ENCODE measurements at regions not wholly inside any gene's neighbourhood (a gene's known extent, or its start where the extent isn't known, plus 50 kb on each side); places are given as distances from the start of the nearest gene placed in this dataset.

DNA sequence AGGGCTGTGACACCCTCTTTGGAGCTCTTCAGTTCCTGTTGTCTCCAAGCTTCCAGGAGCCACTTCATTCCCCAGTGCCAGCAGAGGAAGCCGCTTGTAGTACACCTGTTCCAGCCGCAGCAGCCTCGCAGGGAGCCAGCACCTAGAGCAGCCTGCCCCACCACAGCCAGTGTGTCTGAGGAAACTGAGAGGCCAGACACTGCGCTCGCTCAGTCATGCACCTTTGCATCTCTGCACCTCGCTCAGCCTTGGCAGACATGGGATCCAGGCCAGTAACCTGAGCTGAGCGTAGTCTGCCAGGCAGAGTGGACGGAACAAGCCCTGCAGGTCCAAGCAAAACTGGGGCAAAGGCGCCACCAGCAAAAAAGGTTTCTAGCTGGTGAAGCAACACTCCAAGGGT lies 1072.1 kb downstream of the JRKL start:
- intact Hi-C loops (cut with micrococcal nuclease): no loop called here
- Mint-ChIP-seq H3K27me3 (no peaks in the 10 kb centered on the region), H3K36me3 (ENCODE audit: low read depth) (no peaks in the 10 kb centered on the region), H3K4me1 (ENCODE audit: low read depth) (no peaks in the 10 kb centered on the region), H3K27ac (no peak overlapping the region), H3K4me3 (no peak overlapping the region), H3K9me3 (peaks cover 19% of the 10 kb centered on the region)
- no peak for ATAC-seq
- TF ChIP-seq, protein P1, sequence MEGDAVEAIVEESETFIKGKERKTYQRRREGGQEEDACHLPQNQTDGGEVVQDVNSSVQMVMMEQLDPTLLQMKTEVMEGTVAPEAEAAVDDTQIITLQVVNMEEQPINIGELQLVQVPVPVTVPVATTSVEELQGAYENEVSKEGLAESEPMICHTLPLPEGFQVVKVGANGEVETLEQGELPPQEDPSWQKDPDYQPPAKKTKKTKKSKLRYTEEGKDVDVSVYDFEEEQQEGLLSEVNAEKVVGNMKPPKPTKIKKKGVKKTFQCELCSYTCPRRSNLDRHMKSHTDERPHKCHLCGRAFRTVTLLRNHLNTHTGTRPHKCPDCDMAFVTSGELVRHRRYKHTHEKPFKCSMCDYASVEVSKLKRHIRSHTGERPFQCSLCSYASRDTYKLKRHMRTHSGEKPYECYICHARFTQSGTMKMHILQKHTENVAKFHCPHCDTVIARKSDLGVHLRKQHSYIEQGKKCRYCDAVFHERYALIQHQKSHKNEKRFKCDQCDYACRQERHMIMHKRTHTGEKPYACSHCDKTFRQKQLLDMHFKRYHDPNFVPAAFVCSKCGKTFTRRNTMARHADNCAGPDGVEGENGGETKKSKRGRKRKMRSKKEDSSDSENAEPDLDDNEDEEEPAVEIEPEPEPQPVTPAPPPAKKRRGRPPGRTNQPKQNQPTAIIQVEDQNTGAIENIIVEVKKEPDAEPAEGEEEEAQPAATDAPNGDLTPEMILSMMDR (IDR thresholded peaks at IDR 0.05): no peak
- CTCF ChIA-PET: no interaction called here
- no peak for DNase-seq
- POLR2A ChIA-PET: no interaction called here

DNA sequence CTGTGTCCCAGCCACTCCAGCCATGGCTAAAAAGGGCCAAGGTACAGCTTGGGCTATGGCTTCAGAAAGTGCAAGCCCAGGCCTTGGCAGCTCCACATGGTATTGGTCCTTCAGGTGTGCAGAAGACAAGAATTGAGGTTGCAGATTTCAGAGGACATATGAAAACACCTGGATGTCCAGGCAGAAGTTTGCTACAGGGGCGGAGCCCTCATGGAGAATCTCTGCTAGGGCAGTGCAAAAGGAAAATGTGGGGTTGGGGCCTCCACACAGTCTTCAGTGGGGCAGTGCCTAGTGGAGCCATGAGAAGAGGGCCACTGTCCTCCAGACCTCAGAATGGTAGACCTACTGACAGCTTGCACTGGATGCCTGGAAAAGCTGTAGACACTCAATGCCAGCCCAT lies 1074.1 kb downstream of the JRKL start:
- TF ChIP-seq, protein P1 (IDR thresholded peaks at IDR 0.05): no peak
- Mint-ChIP-seq H3K27me3 (no peaks in the 10 kb centered on the region), H3K4me1 (ENCODE audit: low read depth) (no peaks in the 10 kb centered on the region), H3K4me3 (no peak overlapping the region), H3K27ac (no peak overlapping the region), H3K36me3 (ENCODE audit: low read depth) (no peaks in the 10 kb centered on the region), H3K9me3 (peaks cover 16% of the 10 kb centered on the region)
- POLR2A ChIA-PET: no interaction called here
- no peak for ATAC-seq
- no peak for DNase-seq
- CTCF ChIA-PET: no interaction called here
- intact Hi-C loops (cut with micrococcal nuclease): no loop called here

DNA sequence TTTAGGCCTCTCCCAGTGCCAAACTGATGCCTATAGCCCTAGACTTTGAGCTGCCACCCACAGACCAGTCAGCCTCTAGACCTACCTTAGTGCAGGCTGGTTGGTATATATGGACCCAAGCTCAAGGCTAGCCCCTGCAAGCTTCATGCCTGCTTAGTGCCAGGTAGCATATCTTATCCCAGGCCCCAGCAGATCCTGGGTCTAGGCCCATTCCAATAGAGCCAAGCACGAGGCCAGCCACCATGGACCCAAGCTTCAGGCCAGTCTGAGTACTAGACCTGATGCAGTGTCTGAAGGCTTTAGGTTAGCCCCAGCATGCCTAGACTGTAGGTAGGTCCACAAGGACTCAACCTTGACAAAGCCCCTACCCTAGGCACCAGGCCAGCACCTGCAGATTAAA lies 1081.7 kb downstream of the JRKL start:
- intact Hi-C loops (cut with micrococcal nuclease): no loop called here
- Mint-ChIP-seq H3K9me3 (peaks cover 18% of the 10 kb centered on the region), H3K4me3 (no peak overlapping the region), H3K4me1 (ENCODE audit: low read depth) (no peaks in the 10 kb centered on the region), H3K27me3 (no peaks in the 10 kb centered on the region), H3K36me3 (ENCODE audit: low read depth) (no peaks in the 10 kb centered on the region), H3K27ac (no peak overlapping the region)
- ChIA-PET CTCF (no interaction called here), POLR2A (no interaction called here)
- TF ChIP-seq, protein P1 (IDR thresholded peaks at IDR 0.05): no peak
- ATAC-seq: no peak
- no peak for DNase-seq

DNA sequence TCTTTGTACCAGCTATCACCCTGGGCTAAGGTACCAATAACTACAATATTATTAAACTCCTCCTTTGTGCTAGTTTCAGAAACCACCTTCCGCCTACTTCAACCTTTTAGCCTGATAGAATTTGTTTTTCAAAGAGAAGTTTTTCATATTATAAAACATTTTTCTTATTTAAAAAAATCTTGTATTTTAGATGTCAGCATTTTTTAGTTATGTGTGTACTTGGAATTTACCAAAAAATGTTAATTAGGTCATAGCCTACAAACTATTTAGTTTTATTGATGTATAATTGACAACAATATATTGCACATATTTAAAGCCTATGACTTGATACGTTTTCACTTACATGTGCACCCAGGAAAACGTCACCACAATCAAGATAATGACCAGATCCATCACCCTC lies 1097.6 kb downstream of the JRKL start:
- TF ChIP-seq, protein P1 (IDR thresholded peaks at IDR 0.05): no peak
- CTCF ChIA-PET: no interaction called here
- Mint-ChIP-seq H3K27me3 (no peaks in the 10 kb centered on the region), H3K27ac (no peak overlapping the region), H3K9me3 (peaks cover 13% of the 10 kb centered on the region), H3K36me3 (ENCODE audit: low read depth) (no peaks in the 10 kb centered on the region), H3K4me3 (no peak overlapping the region), H3K4me1 (ENCODE audit: low read depth) (no peaks in the 10 kb centered on the region)
- ATAC-seq: no peak
- no peak for DNase-seq
- POLR2A ChIA-PET: no interaction called here
- intact Hi-C loops (cut with micrococcal nuclease): no loop called here

DNA sequence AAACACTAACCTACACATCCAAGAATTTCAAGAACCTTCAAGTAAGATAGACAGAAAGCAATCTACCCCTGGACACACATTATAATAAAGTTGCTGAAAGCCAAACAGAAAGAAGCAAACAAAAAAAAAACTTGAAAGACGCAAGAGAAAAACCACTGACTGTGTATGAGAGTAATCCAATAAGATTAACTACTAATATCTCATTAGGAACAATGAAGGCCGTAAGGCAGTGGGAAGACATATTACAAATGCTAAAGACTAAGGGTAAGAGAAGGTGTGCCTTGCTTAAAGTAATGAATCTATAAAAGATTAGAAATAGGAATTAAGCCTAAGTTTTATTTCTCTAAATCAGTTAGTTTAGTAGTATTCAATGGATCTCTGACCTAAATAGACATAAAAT lies 1109.1 kb downstream of the JRKL start:
- Mint-ChIP-seq H3K4me3 (no peak overlapping the region), H3K36me3 (ENCODE audit: low read depth) (no peaks in the 10 kb centered on the region), H3K27ac (no peak overlapping the region), H3K27me3 (no peaks in the 10 kb centered on the region), H3K9me3 (peaks cover 6% of the 10 kb centered on the region), H3K4me1 (ENCODE audit: low read depth) (no peaks in the 10 kb centered on the region)
- DNase-seq (no peak), ATAC-seq (no peak)
- CTCF ChIA-PET: no interaction called here
- POLR2A ChIA-PET: no interaction called here
- intact Hi-C loops (cut with micrococcal nuclease): no loop called here
- TF ChIP-seq, protein P1 (IDR thresholded peaks at IDR 0.05): no peak
